Neutrophil (primary cell): ENCODE measurements at regions not wholly inside any gene's neighbourhood (a gene's known extent, or its start where the extent isn't known, plus 50 kb on each side); places are given as distances from the start of the nearest gene placed in this dataset.

ENCODE experiments used
- H3K27ac ChIP-seq: fragments of 200-600 bp; sonication (generic); 2 replicates; pipeline ENCODE4 v1.5.1; 2016; ENCODE audit warnings: mild to moderate bottlenecking, moderate library complexity
- H3K27me3 ChIP-seq: fragments of 200-600 bp; sonication (generic); 2 replicates; pipeline ENCODE4 v1.6.0; 2016; ENCODE audit warnings: mild to moderate bottlenecking
- H3K36me3 ChIP-seq: fragments of 200-600 bp; sonication (generic); 2 replicates; pipeline ENCODE4 v1.5.1; 2017
- H3K4me1 ChIP-seq, 2 experiments: fragments of 200-600 bp in 1 of 2; sonication (generic) in 1 of 2; 1 replicate in 1 of 2; 2 replicates in 1 of 2; pipeline versions ENCODE4 v1.5.1 to v1.6.1; 2013 to 2016; ENCODE audit warnings: low read depth in 1 of 2, low read length in 1 of 2, mild to moderate bottlenecking in 1 of 2, moderate library complexity in 1 of 2; ENCODE audit not compliant: control insufficient read depth in 1 of 2, insufficient read depth in 1 of 2
- H3K4me3 ChIP-seq, 2 experiments: fragments of 200-600 bp in 1 of 2; sonication (generic) in 1 of 2; 1 replicate in 1 of 2; 2 replicates in 1 of 2; pipeline ENCODE4 v1.5.1; 2013 to 2016; ENCODE audit warnings: low read depth in 1 of 2, low read length in 1 of 2, mild to moderate bottlenecking in 1 of 2, moderate library complexity in 1 of 2
- H3K9me3 ChIP-seq: fragments of 200-600 bp; sonication (generic); 2 replicates; pipeline ENCODE4 v1.5.1; 2016
- TF ChIP-seq, protein P1 (sequence below): fragments of 200-600 bp; sonication (generic); IDR thresholded peaks from 2 replicates; pipeline ENCODE4 v1.5.1; 2016; ENCODE audit warnings: antibody characterized with exemption

DNA sequence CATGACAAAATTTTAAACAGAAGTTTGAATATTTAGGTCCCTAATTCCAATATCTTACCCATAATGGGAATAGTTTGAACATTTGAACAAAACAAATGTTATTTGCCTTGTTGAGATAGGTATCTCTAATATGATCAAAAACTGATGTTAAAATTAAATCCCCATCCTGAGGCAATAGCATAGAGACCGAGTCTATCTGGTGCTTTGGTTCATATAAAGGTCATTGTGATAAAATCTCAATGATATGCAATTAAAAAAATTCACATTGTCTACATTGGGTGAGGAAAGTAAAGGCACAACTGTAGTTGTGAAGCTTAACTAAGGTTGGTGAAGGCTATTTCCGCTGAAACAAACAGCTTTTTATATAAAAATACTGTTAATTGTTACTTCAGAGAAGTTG is 318.3 kb downstream of the CAAP1 start:
- Histone ChIP-seq H3K27ac (no peak overlapping the region), H3K27me3 (no peaks in the 10 kb centered on the region), H3K4me3 (no peak overlapping the region), H3K36me3 (no peaks in the 10 kb centered on the region), H3K9me3 (no peaks in the 10 kb centered on the region), H3K4me1 (no peaks in the 10 kb centered on the region)
- TF ChIP-seq, protein P1, sequence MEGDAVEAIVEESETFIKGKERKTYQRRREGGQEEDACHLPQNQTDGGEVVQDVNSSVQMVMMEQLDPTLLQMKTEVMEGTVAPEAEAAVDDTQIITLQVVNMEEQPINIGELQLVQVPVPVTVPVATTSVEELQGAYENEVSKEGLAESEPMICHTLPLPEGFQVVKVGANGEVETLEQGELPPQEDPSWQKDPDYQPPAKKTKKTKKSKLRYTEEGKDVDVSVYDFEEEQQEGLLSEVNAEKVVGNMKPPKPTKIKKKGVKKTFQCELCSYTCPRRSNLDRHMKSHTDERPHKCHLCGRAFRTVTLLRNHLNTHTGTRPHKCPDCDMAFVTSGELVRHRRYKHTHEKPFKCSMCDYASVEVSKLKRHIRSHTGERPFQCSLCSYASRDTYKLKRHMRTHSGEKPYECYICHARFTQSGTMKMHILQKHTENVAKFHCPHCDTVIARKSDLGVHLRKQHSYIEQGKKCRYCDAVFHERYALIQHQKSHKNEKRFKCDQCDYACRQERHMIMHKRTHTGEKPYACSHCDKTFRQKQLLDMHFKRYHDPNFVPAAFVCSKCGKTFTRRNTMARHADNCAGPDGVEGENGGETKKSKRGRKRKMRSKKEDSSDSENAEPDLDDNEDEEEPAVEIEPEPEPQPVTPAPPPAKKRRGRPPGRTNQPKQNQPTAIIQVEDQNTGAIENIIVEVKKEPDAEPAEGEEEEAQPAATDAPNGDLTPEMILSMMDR, result no peak

GRCh38 chr9:26567976-26568375 is 324.6 kb downstream of the CAAP1 start:
- Histone ChIP-seq H3K27ac (no peak overlapping the region), H3K27me3 (no peaks in the 10 kb centered on the region)

DNA sequence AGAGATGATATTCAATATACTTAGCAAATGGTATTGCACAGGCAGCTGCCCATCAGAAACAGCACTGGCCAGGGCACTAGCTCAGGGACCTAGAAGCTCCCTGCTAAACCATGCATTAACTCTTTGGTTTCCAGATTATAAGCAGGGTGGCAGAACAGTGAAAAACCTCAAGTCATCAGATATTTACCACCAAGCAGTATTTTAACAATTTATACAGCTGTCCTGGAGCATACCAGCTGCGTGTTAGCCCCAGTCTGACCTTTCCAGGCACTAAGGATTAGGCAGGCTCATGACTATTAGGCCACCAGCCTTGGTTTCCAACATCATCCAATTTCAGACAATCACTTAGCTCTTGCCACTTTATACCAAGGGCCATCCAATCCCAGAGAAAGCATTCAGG is 326.5 kb downstream of the CAAP1 start:
- TF ChIP-seq, protein P1, result no peak
- no peaks in the 10 kb centered on the region for H3K27me3 ChIP-seq
- no peaks in the 10 kb centered on the region for H3K4me1 ChIP-seq

More at GRCh38 chr9:26567976-26568375, 324.6 kb downstream of the CAAP1 start:
- Histone ChIP-seq H3K4me3 (no peak overlapping the region), H3K36me3 (no peaks in the 10 kb centered on the region), H3K9me3 (no peaks in the 10 kb centered on the region), H3K4me1 (no peaks in the 10 kb centered on the region)
- TF ChIP-seq, protein P1, result no peak

GRCh38 chr9:26565118-26565517 is 327.5 kb downstream of the CAAP1 start:
- no peaks in the 10 kb centered on the region for H3K36me3 ChIP-seq
- H3K27me3 ChIP-seq, result no peaks in the 10 kb centered on the region
- no peaks in the 10 kb centered on the region for H3K9me3 ChIP-seq
- TF ChIP-seq, protein P1, result no peak
- H3K4me1 ChIP-seq, result no peaks in the 10 kb centered on the region
- H3K4me3 ChIP-seq, result no peak overlapping the region
- no peak overlapping the region for H3K27ac ChIP-seq

More for the DNA sequence above, 326.5 kb downstream of the CAAP1 start:
- Histone ChIP-seq H3K9me3 (no peaks in the 10 kb centered on the region), H3K4me3 (no peak overlapping the region), H3K27ac (no peak overlapping the region), H3K36me3 (no peaks in the 10 kb centered on the region)

DNA sequence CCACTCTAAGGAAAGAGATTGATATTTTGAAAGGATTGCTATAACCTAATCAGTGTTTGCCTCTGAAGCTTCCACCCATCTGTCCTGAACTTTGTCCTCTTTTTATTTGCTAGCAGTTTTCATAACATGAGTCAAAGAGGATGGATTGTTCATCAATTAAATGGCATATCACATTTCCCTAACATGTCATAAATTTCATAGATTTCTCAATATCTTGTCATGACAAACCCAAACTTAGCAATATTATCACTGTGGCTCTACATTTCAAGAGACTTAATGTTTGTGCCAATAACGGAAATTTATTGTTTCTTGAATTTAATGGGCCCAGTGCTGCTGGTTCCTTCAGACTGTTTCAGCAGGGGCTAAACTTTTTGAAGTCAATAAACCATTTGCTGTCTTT is 330.3 kb downstream of the CAAP1 start:
- Histone ChIP-seq H3K36me3 (no peaks in the 10 kb centered on the region), H3K4me1 (no peaks in the 10 kb centered on the region), H3K27ac (no peak overlapping the region), H3K4me3 (no peak overlapping the region), H3K27me3 (no peaks in the 10 kb centered on the region), H3K9me3 (no peaks in the 10 kb centered on the region)
- TF ChIP-seq, protein P1, result no peak

GRCh38 chr9:26561928-26562327 is 330.7 kb downstream of the CAAP1 start:
- Histone ChIP-seq H3K36me3 (no peaks in the 10 kb centered on the region), H3K4me1 (no peaks in the 10 kb centered on the region), H3K4me3 (no peak overlapping the region), H3K27ac (no peak overlapping the region), H3K9me3 (no peaks in the 10 kb centered on the region), H3K27me3 (no peaks in the 10 kb centered on the region)
- TF ChIP-seq, protein P1, result no peak
